SK-N-MC (cell line): ENCODE measurements at regions not wholly inside any gene's neighbourhood (a gene's known extent, or its start where the extent isn't known, plus 50 kb on each side); places are given as distances from the start of the nearest gene placed in this dataset.

Experiments
- DNase-seq: peaks from one replicate; pipeline ENCODE4 v3.0.0-alpha.2; 2011; ENCODE audit warnings: low read depth, low spot score
- H3K27ac ChIP-seq: fragments of 200-600 bp; sonication (generic); 2 replicates; pipeline ENCODE4 v1.5.1; 2016; ENCODE audit warnings: mixed run types
- H3K36me3 ChIP-seq: fragments of 200-600 bp; sonication (generic); 2 replicates; pipeline ENCODE4 v1.6.1; 2017; ENCODE audit warnings: antibody characterized with exemption, low read length, mixed read lengths; ENCODE audit not compliant: insufficient read depth
- H3K4me3 ChIP-seq: fragments of 200-600 bp; sonication (generic); 2 replicates; pipeline ENCODE4 v1.5.1; 2016
- H3K9ac ChIP-seq: fragments of 200-600 bp; sonication (generic); 2 replicates; pipeline ENCODE4 v1.8.0; 2017; ENCODE audit warnings: mixed run types, mixed read lengths; ENCODE audit not compliant: insufficient read length
- H3K9me3 ChIP-seq: fragments of 200-600 bp; sonication (generic); 2 replicates; pipeline ENCODE4 v1.6.1; 2017; ENCODE audit warnings: low read depth, mild to moderate bottlenecking, antibody characterized with exemption, low read length, moderate library complexity, mixed read lengths
- EZH2 ChIP-seq: fragments of 200-600 bp; sonication (generic); IDR thresholded peaks from one replicate; pipeline ENCODE4 v1.6.1; 2017; ENCODE audit warnings: antibody characterized with exemption
- FOXP2 ChIP-seq: optimal IDR thresholded peaks from 2 replicates; pipeline ENCODE3; 2011; ENCODE audit warnings: mild to moderate bottlenecking, moderate library complexity; ENCODE audit not compliant: insufficient read depth; ENCODE audit errors: extremely low read length, control extremely low read depth
- POLR2AphosphoS5 ChIP-seq: IDR thresholded peaks from 2 replicates; pipeline ENCODE4 v1.6.1; 2012; ENCODE audit warnings: mild to moderate bottlenecking, low read depth, low read length, borderline replicate concordance

DNA sequence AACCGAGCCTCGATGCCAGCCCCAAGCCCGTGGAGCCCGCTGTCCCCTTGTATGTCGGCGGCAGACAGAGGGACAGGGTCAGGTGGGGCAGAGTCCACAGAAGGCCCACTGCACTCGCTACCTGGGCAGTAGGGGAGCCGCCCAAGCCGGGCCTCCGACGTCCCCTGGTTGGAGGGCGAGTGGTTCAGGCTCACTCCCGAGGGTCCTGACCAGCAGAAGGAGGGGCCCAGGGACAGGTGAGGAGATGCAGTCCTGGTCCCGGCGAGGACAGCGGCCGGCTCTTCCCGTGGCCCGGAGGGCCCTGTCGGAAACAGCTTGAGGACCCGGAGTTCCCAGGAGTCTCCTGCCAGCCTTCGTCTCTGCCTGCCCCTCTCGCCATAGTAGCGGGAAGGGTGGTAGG, 216.7 kb upstream of the SFSWAP start:
- no peak for DNase-seq
- Histone ChIP-seq H3K36me3 (no peaks in the 10 kb centered on the region), H3K9me3 (no peaks in the 10 kb centered on the region), H3K9ac (no peak overlapping the region), H3K4me3 (no peak overlapping the region), H3K27ac (no peak overlapping the region)
- TF ChIP-seq POLR2AphosphoS5: no peak
- no peak for TF ChIP-seq EZH2
- no peak for TF ChIP-seq FOXP2

DNA sequence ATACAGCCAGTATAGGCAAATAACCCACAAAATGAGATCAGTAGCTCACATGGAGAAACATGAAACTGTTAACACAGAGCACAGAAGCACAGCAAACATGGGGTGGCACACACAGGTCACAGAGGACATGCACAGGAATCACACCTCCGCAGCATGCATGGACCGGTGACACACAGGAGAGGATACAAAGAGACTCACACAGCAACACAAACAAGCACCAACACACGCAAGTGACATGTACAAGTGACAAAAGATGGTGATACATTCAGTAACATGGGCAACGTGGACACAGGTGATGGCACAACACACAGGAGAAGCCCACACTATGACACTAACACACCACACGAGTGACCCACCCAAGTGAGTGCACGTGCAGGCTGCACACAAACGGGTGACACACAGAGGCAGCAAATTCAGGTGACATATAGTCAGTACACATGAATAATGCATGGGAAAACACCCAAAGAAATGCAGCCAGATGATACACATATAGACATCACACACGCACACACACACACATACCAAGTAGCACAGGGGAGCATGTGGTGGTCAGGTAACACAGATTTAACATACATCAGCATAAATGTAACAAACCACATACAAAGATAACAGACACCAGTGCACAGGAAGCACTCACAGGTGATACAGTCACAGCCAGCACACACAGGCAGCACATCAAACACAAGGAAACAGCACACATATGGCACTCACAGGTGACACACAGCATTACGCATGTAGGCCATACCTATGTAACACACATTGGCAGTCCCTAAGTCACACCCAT, 216.0 kb upstream of the SFSWAP start:
- H3K9ac ChIP-seq: no peak overlapping the region
- H3K27ac ChIP-seq: no peak overlapping the region
- no peaks in the 10 kb centered on the region for H3K36me3 ChIP-seq
- TF ChIP-seq FOXP2 (no peak), POLR2AphosphoS5 (no peak), EZH2 (no peak)
- no peak for DNase-seq
- no peaks in the 10 kb centered on the region for H3K9me3 ChIP-seq
- H3K4me3 ChIP-seq: no peak overlapping the region

DNA sequence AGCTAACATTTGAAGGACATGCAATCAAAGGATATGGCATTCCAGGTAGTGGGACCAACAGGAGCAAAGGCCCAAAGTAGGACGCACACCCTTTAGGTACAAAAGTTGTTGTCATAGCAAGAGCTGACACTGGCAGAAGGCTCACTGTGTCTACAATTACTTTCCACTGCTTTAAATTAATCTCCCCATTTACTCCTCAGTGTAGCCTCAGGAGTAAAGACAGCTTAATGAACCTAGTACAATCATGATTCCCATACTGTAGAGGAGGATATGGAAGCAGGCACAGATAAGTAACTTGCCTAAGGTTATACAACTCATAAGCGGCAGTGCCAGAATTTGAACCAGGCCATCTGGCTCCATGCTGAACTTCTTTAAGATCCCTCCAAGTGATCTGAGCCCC, 212.9 kb upstream of the SFSWAP start:
- TF ChIP-seq EZH2 (no peak), POLR2AphosphoS5 (no peak)
- H3K4me3 ChIP-seq: no peak overlapping the region
- DNase-seq: no peak
- no peaks in the 10 kb centered on the region for H3K36me3 ChIP-seq
- no peaks in the 10 kb centered on the region for H3K9me3 ChIP-seq
- no peak overlapping the region for H3K27ac ChIP-seq
- H3K9ac ChIP-seq: no peak overlapping the region

DNA sequence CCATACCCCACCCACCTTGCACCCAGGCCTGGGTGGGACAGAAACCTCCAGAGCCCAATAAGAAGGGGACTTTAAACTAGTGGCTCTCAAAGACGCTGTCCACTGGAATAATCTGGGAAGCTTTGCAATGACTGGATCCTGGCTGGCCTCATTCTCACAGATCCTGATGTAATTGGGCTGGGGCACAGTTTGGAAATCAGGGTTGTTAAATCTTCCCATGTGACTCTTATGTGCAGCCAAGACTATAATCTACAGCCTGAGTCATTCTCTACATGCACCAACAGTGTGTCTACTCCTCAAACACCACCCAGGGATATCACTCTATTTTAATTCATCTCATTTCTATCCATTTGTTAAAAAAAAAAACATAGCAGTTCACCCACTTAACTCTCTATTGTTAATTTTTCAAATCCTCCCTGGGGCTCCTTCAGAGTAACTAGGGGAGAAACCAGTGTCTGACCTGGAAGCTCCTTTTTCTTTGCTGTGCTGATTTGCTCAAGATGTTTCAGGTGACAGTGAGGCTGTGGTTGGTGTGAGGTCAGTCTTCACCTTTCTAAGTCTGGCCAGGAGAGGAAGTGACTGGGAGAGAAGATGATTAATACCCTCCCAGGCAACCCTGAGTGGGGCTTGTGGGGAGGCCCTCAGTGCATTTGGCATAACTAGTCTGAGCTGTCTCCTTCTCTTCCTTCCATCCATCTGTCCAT, 211.6 kb upstream of the SFSWAP start:
- TF ChIP-seq POLR2AphosphoS5 (no peak), FOXP2 (no peak), EZH2 (no peak)
- H3K27ac ChIP-seq: no peak overlapping the region
- no peaks in the 10 kb centered on the region for H3K9me3 ChIP-seq
- no peak for DNase-seq
- no peaks in the 10 kb centered on the region for H3K36me3 ChIP-seq
- H3K4me3 ChIP-seq: no peak overlapping the region
- no peak overlapping the region for H3K9ac ChIP-seq

DNA sequence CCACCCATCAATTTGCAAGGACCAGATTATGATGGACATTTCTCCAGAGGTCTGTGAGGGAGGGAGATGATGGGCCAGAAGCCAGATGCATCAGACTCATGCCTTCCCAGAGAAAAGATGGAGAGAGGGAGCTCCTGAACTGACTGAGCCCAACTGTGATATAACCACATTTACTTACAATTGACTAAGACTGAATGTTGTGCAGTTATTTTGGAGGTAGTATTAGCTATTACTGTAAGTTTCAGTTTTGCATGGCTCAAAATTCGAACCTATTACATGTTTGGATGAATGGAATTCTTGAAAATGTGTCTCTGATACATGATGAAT, 211.1 kb upstream of the SFSWAP start:
- Histone ChIP-seq H3K4me3 (no peak overlapping the region), H3K9ac (no peak overlapping the region), H3K36me3 (no peaks in the 10 kb centered on the region), H3K9me3 (no peaks in the 10 kb centered on the region), H3K27ac (no peak overlapping the region)
- no peak for DNase-seq
- TF ChIP-seq EZH2 (no peak), POLR2AphosphoS5 (no peak), FOXP2 (no peak)

DNA sequence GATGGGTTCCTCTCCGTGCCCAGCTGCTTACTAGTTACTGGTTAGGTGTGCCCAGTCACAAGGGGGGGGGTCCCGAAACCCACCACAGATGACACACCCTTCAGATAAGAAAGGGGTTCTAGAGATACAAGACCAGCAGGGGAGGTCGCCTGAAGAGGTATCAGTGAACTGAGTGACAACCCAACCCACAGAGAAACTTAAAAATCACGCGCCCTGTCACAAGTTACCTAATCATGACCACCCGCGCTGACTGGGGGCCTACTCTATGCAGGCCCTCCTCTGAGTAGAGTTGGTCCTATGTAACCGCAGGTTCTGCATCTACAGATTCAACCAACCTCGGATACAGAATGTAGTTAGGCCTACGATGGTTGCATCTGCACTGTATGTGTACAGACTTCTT, 210.3 kb upstream of the SFSWAP start:
- no peak for DNase-seq
- no peak overlapping the region for H3K9ac ChIP-seq
- TF ChIP-seq EZH2 (no peak), POLR2AphosphoS5 (no peak)

DNA sequence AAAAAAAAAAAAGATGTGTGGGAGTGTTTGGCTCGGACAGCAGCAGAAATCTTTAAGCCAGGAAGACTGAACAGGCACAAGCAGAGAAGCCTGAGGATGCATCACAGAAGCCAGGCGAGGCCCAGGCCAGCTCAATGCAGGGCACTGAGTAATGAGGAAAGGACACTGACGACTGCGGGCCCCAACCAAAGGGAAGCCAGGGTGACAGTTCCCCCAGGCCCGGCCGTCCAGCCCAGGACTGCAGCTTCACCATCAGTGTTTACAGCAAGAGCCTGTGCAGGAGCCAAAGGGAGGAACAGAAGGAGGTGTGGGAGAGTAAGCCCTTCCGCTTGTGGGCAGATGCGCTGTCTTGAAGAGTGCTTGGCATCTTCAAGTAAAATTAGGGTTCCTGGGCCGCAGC, 205.3 kb upstream of the SFSWAP start:
- no peak for TF ChIP-seq POLR2AphosphoS5
- TF ChIP-seq FOXP2: no peak
- TF ChIP-seq EZH2: no peak
- no peak overlapping the region for H3K27ac ChIP-seq
- H3K9ac ChIP-seq: no peak overlapping the region
- H3K4me3 ChIP-seq: no peak overlapping the region
- H3K36me3 ChIP-seq: no peaks in the 10 kb centered on the region
- DNase-seq: no peak
- H3K9me3 ChIP-seq: no peaks in the 10 kb centered on the region

More for the DNA sequence above, 210.3 kb upstream of the SFSWAP start:
- Histone ChIP-seq H3K9me3 (no peaks in the 10 kb centered on the region), H3K27ac (no peak overlapping the region), H3K36me3 (no peaks in the 10 kb centered on the region), H3K4me3 (no peak overlapping the region)

DNA sequence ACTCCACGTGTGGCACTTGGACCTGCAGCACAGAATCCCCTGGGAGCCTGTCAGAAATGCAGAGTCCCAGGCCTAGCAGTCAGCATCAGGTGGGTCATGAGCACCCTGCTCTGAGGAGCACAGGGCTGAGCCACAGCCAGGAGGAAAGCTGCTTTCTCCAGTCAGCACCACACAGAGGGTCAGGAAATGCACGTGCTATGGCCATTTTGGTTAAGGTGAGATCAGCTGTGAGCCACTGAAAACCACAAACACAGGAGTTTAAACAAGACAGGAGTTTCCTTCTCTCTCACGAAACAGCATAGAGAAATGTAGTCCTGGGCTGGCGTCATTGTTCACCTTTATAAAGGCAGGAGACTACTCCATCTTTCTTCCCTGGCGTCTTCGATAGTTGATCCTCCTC, 204.5 kb upstream of the SFSWAP start:
- no peaks in the 10 kb centered on the region for H3K36me3 ChIP-seq
- TF ChIP-seq EZH2 (no peak), POLR2AphosphoS5 (no peak), FOXP2 (no peak)
- H3K9ac ChIP-seq: no peak overlapping the region
- H3K4me3 ChIP-seq: no peak overlapping the region
- no peak for DNase-seq
- no peaks in the 10 kb centered on the region for H3K9me3 ChIP-seq
- H3K27ac ChIP-seq: no peak overlapping the region
